DND-41 (cell line): ENCODE measurements at regions not wholly inside any gene's neighbourhood (a gene's known extent, or its start where the extent isn't known, plus 50 kb on each side); places are given as distances from the start of the nearest gene placed in this dataset.

Experiments used
- CTCF ChIP-seq: IDR thresholded peaks from 2 replicates; pipeline ENCODE4 v1.5.1; 2012; ENCODE audit warnings: borderline replicate concordance, low read length, moderate library complexity, mild to moderate bottlenecking; ENCODE audit not compliant: poor library complexity, severe bottlenecking; ENCODE audit errors: extremely low read depth
- EZH2 ChIP-seq: IDR thresholded peaks from 3 replicates; pipeline ENCODE4 v1.6.1; 2012; ENCODE audit warnings: borderline replicate concordance, low read depth, mild to moderate bottlenecking, moderate library complexity, low read length, inconsistent platforms; ENCODE audit not compliant: severe bottlenecking

- no peak for TF ChIP-seq CTCF
- TF ChIP-seq EZH2 = no peak
These were observed 53.3 kb upstream of the PRRC2C start for GRCh38 chr1:171431994-171432393.
